GM23248 (cell line): ENCODE measurements at regions not wholly inside any gene's neighbourhood (a gene's known extent, or its start where the extent isn't known, plus 50 kb on each side); places are given as distances from the start of the nearest gene placed in this dataset.

Experiments used
- DNase-seq: peaks from one replicate; pipeline ENCODE4 v3.0.0-alpha.2; 2015
- H2AFZ ChIP-seq: fragments of 200-600 bp; sonication (generic); 2 replicates; pipeline ENCODE4 v1.6.1; 2016; ENCODE audit warnings: antibody characterized with exemption
- H3F3A ChIP-seq: fragments of 200-600 bp; sonication (generic); 2 replicates; pipeline ENCODE4 v1.6.1; 2016; ENCODE audit warnings: mild to moderate bottlenecking, antibody characterized with exemption, mixed run types; ENCODE audit not compliant: insufficient read depth
- H3K27ac ChIP-seq: fragments of 200-600 bp; sonication (generic); 2 replicates; pipeline ENCODE4 v1.5.1; 2016; ENCODE audit warnings: mild to moderate bottlenecking
- H3K27me3 ChIP-seq: fragments of 200-600 bp; sonication (generic); replicated peaks from 2 replicates; pipeline ENCODE4 v1.6.1; 2016; ENCODE audit warnings: mild to moderate bottlenecking; ENCODE audit not compliant: insufficient read depth
- H3K36me3 ChIP-seq: fragments of 200-600 bp; sonication (generic); 2 replicates; pipeline ENCODE4 v1.6.1; 2016; ENCODE audit warnings: low read depth, mild to moderate bottlenecking
- H3K4me1 ChIP-seq: fragments of 200-600 bp; sonication (generic); 2 replicates; pipeline ENCODE4 v1.6.1; 2016; ENCODE audit warnings: mild to moderate bottlenecking; ENCODE audit not compliant: insufficient read depth
- H3K4me2 ChIP-seq: fragments of 200-600 bp; sonication (generic); one replicate; pipeline ENCODE4 v1.6.1; 2016; ENCODE audit warnings: mild to moderate bottlenecking; ENCODE audit not compliant: unreplicated experiment
- H3K4me3 ChIP-seq: fragments of 200-600 bp; sonication (generic); 2 replicates; pipeline ENCODE4 v1.5.1; 2016; ENCODE audit warnings: mild to moderate bottlenecking
- H3K79me2 ChIP-seq: fragments of 200-600 bp; sonication (generic); 2 replicates; pipeline ENCODE4 v1.6.1; 2016; ENCODE audit warnings: mild to moderate bottlenecking; ENCODE audit not compliant: insufficient read depth
- H3K9ac ChIP-seq: fragments of 200-600 bp; sonication (generic); 2 replicates; pipeline ENCODE4 v1.6.1; 2016; ENCODE audit warnings: mild to moderate bottlenecking
- H3K9me2 ChIP-seq: fragments of 200-600 bp; sonication (generic); 2 replicates; pipeline ENCODE4 v1.6.1; 2016; ENCODE audit warnings: mixed run types, mild to moderate bottlenecking, moderate library complexity; ENCODE audit not compliant: insufficient read depth
- H3K9me3 ChIP-seq: fragments of 200-600 bp; sonication (generic); one replicate; pipeline ENCODE4 v1.6.1; 2017; ENCODE audit warnings: low read depth
- H4K20me1 ChIP-seq: fragments of 200-600 bp; sonication (generic); 2 replicates; pipeline ENCODE4 v1.6.0; 2016; ENCODE audit not compliant: insufficient read depth
- EZH2 ChIP-seq: fragments of 200-600 bp; sonication (generic); IDR thresholded peaks from 2 replicates; pipeline ENCODE4 v1.6.1; 2018; ENCODE audit warnings: antibody characterized with exemption, mild to moderate bottlenecking; ENCODE audit not compliant: insufficient read depth, poor library complexity, severe bottlenecking
- EZH2phosphoT487 ChIP-seq: fragments of 200-600 bp; sonication (generic); IDR thresholded peaks from 2 replicates; pipeline ENCODE4 v1.6.1; 2018; ENCODE audit warnings: antibody characterized with exemption, moderate library complexity, mild to moderate bottlenecking, low read depth; ENCODE audit not compliant: insufficient read depth
- WGBS, 2 experiments: methylation state at CpG; one replicate each; pipeline ENCODE4 v1.1.6; 2015 to 2017; ENCODE audit warnings: low lambda C conversion rate in 2 of 2, low coverage in 1 of 2; ENCODE audit errors: missing lambda C conversion rate in 2 of 2; 5-methylcytosine and 5-hydroxymethylcytosine counted together
- in situ Hi-C: fragments of 300-500 bp; cut with MboI; formaldehyde crosslinking; loops from 2 replicates; pipeline ENCODE4 v1.15.0; 2020

DNA sequence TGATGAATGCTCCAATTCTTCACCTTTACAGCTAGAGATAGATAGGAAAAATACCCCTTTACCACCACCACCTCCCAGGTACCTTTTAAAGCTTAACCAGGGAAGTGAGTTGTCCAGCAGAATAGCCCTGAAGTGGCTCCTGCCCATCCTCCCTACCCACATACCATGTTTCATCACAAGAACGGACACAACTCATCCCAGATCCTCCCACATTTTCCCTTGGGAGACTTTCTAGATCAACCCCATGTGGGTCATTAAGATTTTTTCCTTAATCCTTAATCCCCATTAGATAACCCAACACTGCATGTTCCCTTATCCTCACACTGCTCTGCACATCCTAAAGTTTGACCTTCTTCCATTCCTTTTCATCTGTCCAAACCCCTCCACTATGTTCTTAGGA is 69.3 kb downstream of the CHST2 start:
- Histone ChIP-seq H3K27ac (no peak overlapping the region), H4K20me1 (no peaks in the 10 kb centered on the region), H3K4me1 (0 out of 2 replicates have a peak, but pooled peaks cover 5% of the 10 kb centered on the region), H3K4me3 (no peak overlapping the region), H2AFZ (no peak overlapping the region), H3K9me3 (no peaks in the 10 kb centered on the region), H3K36me3 (no peaks in the 10 kb centered on the region), H3K9me2 (no peaks in the 10 kb centered on the region), H3K27me3 (no peaks in the 10 kb centered on the region), H3K9ac (no peak overlapping the region), H3K79me2 (no peaks in the 10 kb centered on the region), H3F3A (no peaks in the 10 kb centered on the region), H3K4me2 (no peak overlapping the region)
- no peak for TF ChIP-seq EZH2
- TF ChIP-seq EZH2phosphoT487, result no peak
- 28 to 47% methylated on average over 1 of the region's 1 CpG for WGBS, 2 experiments
- in situ Hi-C loops, result no loop called here
- peak; percentile 10 for DNase-seq

DNA sequence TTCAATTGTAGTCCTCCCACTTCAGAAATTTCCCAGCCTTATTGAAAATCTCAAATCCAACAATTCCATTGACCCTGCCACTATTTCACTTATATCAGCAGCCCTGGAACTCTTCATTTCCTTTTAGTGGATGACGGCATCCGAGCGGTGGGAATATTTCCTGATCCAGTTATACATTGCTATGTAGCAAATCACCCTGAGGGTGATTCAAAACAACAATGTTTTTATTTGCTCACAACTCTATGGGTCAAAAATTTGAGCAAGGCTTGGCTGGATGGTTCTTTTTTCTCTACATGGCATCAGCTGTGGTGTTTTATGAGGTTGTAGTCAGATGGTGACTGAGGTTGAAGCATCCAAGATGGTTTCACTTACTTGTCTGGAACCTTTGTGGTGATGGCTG is 70.5 kb downstream of the CHST2 start:
- Histone ChIP-seq H3K79me2 (no peaks in the 10 kb centered on the region), H3K4me2 (no peak overlapping the region), H3K9me3 (no peaks in the 10 kb centered on the region), H3K27me3 (no peaks in the 10 kb centered on the region), H3K9me2 (no peaks in the 10 kb centered on the region), H4K20me1 (no peaks in the 10 kb centered on the region), H3K27ac (no peak overlapping the region), H3K4me1 (0 out of 2 replicates have a peak, but pooled peaks cover 5% of the 10 kb centered on the region), H3K36me3 (no peaks in the 10 kb centered on the region), H3F3A (no peaks in the 10 kb centered on the region), H3K9ac (no peak overlapping the region), H3K4me3 (no peak overlapping the region), H2AFZ (no peak overlapping the region)
- DNase-seq, result no peak
- 97 to 98% methylated on average over 3 of the region's 3 CpGs for WGBS, 2 experiments
- TF ChIP-seq EZH2 (no peak), EZH2phosphoT487 (no peak)
- in situ Hi-C loops, result no loop called here

DNA sequence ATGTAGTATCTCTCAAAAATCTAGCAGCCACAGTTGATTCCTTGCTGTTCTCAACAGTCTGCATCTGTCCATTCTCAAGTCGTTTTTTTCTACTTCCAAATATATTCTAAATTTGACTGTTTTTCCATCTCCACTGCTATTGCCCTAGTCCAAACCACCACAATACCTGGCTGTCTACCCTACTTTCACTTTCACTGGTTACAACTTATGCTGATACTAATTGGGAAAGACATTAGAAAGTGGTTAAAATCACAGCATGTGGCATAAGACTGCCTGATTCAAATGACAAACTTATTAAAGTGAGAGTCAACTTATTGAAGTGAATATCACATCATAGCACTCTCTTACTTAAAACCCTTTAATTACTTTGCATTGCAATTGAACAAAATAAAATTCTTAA is 72.6 kb downstream of the CHST2 start:
- no peaks in the 10 kb centered on the region for H3K79me2 ChIP-seq
- 0 to 3% methylated on average over 1 of the region's 1 CpG for WGBS, 2 experiments
- 0 out of 2 replicates have a peak, but pooled peaks cover 5% of the 10 kb centered on the region for H3K4me1 ChIP-seq
- no peaks in the 10 kb centered on the region for H3K36me3 ChIP-seq
- H2AFZ ChIP-seq, result no peak overlapping the region
- no peak overlapping the region for H3K4me3 ChIP-seq
- H4K20me1 ChIP-seq, result no peaks in the 10 kb centered on the region
- no peak overlapping the region for H3K9ac ChIP-seq
- no peak overlapping the region for H3K4me2 ChIP-seq
- no peaks in the 10 kb centered on the region for H3K9me3 ChIP-seq
- no peaks in the 10 kb centered on the region for H3F3A ChIP-seq
- TF ChIP-seq EZH2, result no peak
- TF ChIP-seq EZH2phosphoT487, result no peak
- no peaks in the 10 kb centered on the region for H3K27me3 ChIP-seq
- DNase-seq, result no peak
- H3K27ac ChIP-seq, result no peak overlapping the region
- in situ Hi-C loops, result no loop called here
- H3K9me2 ChIP-seq, result no peaks in the 10 kb centered on the region

DNA sequence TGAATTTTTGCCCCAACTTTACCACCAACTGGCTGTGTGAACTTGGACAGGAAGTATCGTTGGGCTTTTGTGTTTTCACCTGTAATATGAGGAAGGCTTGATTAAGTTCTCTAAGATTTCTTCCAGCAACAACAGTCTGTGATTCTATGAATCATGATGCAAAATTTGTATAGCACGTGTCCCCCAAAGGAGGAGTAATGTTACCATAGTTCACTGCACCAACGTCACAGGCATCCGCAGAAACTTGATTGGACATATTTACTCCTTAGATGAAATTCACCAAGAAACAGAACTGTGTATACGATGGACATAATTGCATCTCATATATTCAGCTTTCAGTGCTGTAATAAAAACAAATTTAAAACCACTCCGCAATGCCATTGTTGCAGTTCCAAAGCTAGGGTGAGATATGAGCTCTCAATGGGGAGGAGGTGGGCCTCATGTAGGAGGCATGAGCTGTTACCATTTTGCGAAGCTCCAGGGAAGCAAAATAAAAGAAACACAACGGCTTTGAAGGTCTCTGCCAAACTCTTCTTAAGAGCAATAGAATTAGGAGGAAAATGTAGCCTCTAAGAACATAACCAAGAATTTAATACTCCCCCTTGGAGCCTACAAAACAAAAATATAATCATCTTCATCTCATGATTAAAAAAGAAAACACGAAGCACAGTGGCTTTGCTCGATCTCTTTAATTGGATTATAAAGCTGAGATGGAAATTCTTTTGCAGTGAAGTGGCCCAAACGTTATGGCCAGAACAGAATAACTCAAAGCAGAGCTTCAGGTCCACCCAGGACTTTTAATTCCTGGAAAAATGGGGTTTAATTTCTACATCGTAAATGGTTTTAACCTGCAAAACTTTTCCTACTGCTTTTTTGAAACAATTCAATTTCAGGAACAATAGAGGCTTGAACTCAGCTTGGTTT is 80.7 kb downstream of the CHST2 start:
- peaks cover 9% of the 10 kb centered on the region; the same call in 1 of the 2 replicates for H3F3A ChIP-seq
- H3K4me3 ChIP-seq, result peak overlapping the region; percentile 51
- H3K79me2 ChIP-seq, result no peaks in the 10 kb centered on the region
- H3K9me2 ChIP-seq, result no peaks in the 10 kb centered on the region
- H3K9me3 ChIP-seq, result no peaks in the 10 kb centered on the region
- H4K20me1 ChIP-seq, result no peaks in the 10 kb centered on the region
- peak overlapping the region; percentile 70 for H2AFZ ChIP-seq
- no peak overlapping the region for H3K27ac ChIP-seq
- no peaks in the 10 kb centered on the region for H3K36me3 ChIP-seq
- no peak for TF ChIP-seq EZH2
- TF ChIP-seq EZH2phosphoT487, result no peak
- 47% methylated on average over 12 of the region's 12 CpGs for WGBS, 2 experiments
- H3K27me3 ChIP-seq, result no peaks in the 10 kb centered on the region
- no peak overlapping the region for H3K9ac ChIP-seq
- peak overlapping the region; percentile 73 for H3K4me2 ChIP-seq
- in situ Hi-C loops, result no loop called here
- peak; percentile 54 for DNase-seq
- peaks cover 6% of the 10 kb centered on the region for H3K4me1 ChIP-seq
